AG09309 (cell line): ENCODE measurements at regions not wholly inside any gene's neighbourhood (a gene's known extent, or its start where the extent isn't known, plus 50 kb on each side); places are given as distances from the start of the nearest gene placed in this dataset.

Experiments used
- DNase-seq: peaks from one replicate; pipeline ENCODE4 v3.0.0-alpha.2; 2010; ENCODE audit warnings: low read depth
- H3K4me3 ChIP-seq: 2 replicates; pipeline ENCODE4 v1.5.1; 2011; ENCODE audit warnings: mild to moderate bottlenecking, low read depth, low read length, moderate library complexity; ENCODE audit not compliant: control insufficient read depth
- TF ChIP-seq, protein P1 (sequence below): IDR thresholded peaks from 2 replicates; pipeline ENCODE4 v1.5.1; 2011; ENCODE audit warnings: mild to moderate bottlenecking, low read depth, low read length, inconsistent platforms; ENCODE audit not compliant: insufficient read depth, control insufficient read depth; ENCODE audit errors: missing control alignments

DNA sequence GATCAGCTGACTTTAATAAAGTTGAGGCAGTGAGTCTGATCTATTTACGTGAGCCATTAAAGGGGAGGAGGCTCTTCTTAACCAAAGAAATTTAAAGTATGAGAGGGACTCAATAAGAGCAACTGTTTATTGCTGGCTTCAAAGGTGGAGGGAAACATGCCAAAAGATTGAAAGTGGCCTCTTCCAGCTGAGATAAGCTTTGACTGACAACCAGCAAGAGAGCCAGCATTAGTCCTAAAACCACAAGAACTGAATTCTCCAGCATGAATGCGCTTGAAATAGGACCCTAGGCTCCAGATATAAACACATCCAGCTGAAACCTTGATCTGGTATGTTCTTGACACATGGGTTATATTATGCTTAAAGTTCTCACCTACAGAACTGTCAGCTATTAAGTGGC is 123.1 kb upstream of the GJE1 start:
- no peak overlapping the region for H3K4me3 ChIP-seq
- DNase-seq, result peak; percentile 61
- TF ChIP-seq, protein P1, sequence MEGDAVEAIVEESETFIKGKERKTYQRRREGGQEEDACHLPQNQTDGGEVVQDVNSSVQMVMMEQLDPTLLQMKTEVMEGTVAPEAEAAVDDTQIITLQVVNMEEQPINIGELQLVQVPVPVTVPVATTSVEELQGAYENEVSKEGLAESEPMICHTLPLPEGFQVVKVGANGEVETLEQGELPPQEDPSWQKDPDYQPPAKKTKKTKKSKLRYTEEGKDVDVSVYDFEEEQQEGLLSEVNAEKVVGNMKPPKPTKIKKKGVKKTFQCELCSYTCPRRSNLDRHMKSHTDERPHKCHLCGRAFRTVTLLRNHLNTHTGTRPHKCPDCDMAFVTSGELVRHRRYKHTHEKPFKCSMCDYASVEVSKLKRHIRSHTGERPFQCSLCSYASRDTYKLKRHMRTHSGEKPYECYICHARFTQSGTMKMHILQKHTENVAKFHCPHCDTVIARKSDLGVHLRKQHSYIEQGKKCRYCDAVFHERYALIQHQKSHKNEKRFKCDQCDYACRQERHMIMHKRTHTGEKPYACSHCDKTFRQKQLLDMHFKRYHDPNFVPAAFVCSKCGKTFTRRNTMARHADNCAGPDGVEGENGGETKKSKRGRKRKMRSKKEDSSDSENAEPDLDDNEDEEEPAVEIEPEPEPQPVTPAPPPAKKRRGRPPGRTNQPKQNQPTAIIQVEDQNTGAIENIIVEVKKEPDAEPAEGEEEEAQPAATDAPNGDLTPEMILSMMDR, result no peak

DNA sequence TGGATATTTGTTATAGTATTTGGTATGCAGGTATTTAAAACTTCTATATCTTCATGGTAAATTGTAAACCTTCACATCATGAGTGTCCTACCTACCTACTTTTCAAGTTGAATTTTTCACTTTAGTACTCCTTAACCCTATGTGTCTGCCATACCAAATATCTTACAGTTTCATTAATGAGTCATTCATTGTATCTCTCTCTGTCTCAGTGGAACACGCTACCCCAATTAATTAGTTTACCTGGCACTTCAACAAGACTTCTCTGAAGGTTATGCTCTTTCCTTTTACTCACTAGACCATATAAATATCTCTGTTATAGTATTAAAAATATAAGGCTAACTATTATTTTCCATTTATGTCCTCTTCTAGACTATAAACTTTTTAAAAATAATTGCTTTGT is 123.9 kb upstream of the GJE1 start:
- TF ChIP-seq, protein P1, result no peak
- no peak overlapping the region for H3K4me3 ChIP-seq
- no peak for DNase-seq

DNA sequence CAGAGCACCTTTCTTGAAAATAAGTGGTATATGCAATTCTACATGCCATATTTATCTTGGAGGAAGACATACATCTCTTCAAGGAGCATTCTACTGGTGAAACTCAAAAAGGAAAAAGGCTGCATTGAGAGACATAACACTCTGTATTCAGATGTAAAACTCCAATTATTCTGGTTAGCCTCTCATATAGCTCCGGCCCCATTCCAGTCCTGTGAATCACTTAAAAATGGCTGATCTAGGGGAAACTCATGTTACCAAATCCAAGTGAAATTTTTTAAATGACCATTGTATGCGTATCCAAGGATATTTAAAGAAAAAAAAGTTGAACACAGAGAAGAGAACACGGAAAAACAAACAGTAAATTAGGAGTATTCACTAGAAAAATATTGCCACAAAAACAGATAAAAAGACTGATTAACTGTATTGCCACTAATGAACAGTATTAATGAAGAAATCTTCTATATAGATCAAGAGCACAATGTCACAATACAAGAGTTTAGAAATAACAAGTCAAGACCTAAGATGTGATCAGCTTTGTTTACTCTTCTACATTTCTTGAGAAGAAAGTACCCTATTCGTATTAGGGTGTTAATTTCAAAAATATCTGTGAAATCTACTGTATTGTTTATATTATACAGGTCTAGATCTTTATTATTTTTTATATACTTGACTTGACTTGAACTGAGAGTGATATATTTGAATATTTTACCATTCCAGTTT is 124.5 kb upstream of the GJE1 start:
- DNase-seq, result no peak
- TF ChIP-seq, protein P1, result no peak
- H3K4me3 ChIP-seq, result no peak overlapping the region

DNA sequence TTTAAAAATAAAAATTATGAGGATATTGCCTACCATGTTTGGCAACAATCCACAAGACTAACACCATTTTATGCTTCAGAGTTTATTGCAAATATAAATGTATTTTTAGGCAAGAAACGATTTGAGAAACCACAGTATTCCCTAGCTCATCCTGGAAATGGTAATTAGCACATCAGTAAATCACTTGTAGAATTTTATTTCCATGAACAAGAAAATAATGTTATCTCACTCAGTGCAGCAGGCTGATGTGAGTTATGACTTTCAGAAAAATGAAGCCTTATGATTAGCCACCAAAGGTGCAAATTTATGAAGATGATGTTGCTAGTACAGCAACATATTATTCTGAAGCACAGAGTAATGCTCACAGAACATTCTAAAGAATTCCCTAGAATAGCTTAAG is 127.7 kb upstream of the GJE1 start:
- no peak for DNase-seq
- TF ChIP-seq, protein P1, result no peak

DNA sequence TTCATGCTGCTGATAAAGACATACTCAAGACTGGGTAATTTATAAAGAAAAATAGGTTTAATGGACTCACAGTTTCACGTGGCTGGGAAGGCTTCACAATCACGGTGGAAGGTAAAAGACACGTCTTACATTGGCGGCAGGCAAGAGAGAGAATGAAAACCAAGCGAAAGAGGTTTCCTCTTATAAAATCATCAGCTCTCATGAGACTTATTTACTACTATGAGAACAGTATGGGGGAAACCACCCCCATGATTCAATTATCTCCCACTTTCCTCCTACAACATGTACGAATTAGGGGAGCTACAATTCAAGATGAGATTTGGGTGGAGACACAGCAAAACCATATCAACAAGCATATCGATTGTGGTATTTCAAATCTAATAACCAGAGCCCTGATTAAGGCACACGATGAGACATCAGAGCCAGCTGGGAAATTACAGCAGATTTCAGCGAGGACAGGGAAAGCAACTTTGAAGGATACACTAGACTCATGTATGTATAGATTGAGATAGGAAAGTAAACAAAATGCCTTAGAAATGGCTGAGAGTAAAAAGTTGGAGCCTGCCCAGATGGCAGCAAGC is 129.8 kb upstream of the GJE1 start:
- no peak overlapping the region for H3K4me3 ChIP-seq
- TF ChIP-seq, protein P1, result no peak
- no peak for DNase-seq

More for the DNA sequence above, 127.7 kb upstream of the GJE1 start:
- no peak overlapping the region for H3K4me3 ChIP-seq

DNA sequence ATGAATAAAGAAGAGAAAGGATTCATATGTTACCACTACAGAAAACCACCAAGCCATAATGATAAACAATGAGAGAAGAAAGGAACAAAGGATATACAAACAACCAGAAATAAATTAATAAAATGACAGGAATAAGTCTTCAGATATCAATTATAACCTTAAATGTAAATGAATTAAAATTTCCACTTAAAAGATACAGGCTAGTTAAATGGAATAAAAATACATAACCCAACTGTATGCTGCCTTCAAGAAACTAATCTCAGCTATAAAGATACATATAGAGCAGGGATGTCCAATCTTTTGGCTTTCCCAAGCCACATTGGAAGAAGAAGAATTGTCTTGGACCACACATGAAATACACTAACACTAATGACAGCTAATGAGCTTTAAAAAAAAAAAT is 135.9 kb upstream of the GJE1 start:
- TF ChIP-seq, protein P1, result no peak
- no peak overlapping the region for H3K4me3 ChIP-seq
- no peak for DNase-seq
